GM18499 (cell line): ENCODE measurements at regions not wholly inside any gene's neighbourhood (a gene's known extent, or its start where the extent isn't known, plus 50 kb on each side); places are given as distances from the start of the nearest gene placed in this dataset.

ENCODE experiments used
- ATAC-seq: cut with Tn5 transposase; IDR thresholded peaks from one replicate; pipeline ENCODE4 v1.9.1; 2021; ENCODE audit warnings: moderate number of reproducible peaks; ENCODE audit not compliant: insufficient read depth, unreplicated experiment

DNA sequence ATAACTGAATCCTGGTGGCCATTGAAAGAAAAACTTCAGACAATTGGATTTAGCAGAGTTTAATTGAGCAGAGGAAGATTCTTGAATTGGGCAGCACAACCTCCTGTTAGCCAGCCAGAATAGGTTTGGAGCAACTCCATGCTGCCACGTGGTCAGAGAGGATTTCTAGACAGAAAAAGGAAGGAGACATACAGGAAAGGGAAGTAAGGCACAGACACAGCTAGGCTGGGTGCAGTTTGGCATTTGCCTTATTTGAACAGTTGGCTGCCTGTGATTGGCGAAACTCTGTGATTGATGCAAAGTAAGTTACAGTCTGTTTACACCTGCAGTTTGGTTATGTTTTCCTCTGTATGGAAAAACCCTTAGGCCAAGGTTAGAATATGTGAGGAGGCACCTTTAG is 85.8 kb upstream of the SPATA13 start:
- no peak for ATAC-seq

DNA sequence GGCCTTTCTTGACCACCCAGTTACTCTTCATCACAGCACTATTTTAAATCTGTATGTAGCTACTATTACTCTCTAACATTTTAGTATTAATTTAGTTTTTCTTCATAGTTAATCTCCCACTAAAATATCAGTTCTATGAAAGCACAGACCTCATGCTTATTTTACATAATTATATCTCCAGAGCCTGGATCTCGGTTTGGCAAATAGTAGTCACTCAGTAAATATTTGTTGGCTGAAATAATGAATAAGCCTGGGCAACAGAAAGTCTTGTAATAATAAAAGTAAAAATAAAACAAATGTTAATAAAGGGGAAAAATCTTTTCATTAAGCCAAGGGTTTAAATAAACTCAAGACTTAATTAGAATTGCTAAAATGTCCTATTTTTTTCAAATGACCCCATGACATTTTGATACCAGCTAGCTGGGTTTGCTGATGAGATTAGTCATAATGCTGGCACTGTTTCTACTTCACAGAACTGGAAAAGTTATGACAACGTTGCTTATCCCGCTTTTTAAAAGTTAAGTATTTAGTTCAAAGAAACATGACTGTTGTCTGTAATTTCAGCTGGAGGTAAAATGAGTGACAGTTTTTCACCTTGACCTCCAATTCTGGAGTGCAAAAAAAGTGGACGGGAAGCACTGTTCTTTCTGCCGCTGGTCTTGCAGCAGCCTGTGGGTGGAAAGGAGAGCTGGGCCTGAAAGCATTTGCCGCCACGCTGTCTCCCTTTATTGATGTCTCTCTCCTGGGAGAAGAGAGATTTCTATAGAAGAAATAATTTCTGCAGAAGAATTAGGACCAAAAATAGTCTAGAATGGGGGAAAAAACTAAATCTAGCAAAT is 85.2 kb upstream of the SPATA13 start:
- no peak for ATAC-seq

DNA sequence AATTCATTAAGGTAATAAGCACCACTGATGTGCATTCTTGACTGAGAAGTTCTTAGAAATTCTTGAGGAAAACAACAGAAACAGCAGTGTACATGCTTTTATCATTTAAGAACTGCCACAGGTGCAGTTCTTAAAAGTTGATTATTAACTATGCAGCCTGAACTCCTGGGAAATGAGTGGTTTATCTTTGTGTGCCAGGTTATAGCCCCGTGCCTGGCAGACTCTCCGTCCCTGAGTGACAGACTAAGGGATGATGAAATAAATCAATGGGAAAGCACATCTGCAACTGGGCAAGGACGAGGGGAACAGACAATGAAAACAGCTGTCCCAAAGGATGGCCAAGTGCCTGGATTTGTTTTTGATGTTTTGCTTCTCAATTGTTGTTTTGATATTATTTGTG is 84.4 kb upstream of the SPATA13 start:
- ATAC-seq: no peak

DNA sequence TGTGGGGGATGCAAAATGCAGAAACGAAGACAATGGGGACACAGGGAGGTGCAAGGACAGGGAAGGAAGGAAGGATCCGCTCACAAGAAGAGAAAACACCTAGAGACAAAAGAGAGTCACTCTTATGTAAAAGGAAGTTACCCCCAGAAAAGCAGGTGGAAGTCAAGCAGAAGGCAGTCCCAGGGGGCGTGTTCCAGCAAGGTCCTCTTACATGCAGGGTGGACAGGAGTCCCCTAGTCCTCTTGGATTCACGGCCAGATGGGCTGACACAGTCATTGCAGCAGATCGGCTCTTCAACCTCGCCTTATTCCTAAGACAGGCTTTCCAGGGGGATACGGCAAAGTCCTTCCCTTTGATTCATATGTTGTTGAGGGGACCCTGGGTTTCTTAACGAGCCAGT is 83.9 kb upstream of the SPATA13 start:
- no peak for ATAC-seq

DNA sequence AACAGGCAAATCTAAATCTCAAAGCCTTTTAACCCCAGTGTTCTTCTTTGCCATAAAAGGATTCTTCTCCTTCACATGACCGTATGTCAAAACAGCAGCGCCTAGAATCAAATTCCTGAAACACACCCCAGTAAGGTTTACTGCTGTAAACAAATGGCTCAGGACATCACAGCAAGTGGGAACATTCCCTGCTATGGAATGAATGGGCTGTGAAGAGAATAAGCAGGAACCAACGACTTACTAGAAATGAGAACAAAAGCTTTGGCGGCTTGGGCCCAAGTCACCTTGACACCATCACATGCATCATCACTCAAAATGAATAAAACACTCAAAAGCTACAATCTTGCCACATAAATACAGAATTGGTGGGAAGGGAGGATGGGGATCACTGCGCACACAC is 80.4 kb upstream of the SPATA13 start:
- ATAC-seq: no peak

DNA sequence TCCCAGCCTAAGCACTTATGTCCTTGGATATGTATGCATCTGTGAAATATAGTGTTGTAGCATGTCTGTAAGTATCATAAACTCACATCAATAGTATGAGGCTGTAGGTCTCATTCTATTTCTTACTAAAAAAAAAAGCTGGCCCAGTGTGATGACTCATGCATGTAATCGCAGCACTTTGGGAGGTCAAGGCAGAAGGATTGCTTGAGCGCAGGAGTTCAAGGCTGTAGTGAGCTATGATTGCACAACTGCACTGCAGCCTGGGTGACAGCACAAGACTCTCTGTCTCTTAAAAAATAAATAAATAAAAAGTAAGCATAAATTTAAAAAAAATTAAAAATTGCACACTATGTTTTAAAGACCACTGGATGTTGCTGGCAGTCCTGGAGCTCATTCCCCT is 79.1 kb upstream of the SPATA13 start:
- ATAC-seq: no peak

DNA sequence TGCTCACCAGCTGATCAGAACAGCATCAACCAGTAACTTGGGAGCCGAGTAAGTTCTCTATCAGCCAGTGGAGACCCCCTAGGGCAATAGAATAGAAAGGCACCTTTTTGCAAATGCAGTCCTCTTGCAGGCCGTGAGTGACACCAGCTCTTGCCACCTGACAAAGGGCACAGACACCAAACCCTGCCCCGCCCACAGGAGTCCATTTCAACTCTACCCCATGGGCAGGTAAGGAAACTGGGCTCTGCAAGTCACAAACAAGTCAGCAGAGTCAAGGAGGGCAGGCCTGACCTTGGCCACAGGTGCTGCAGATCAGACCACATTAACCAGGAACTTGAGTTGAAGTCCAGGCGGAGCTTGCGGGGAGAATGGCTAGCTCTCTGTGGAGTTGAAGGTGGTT is 77.4 kb upstream of the SPATA13 start:
- no peak for ATAC-seq

DNA sequence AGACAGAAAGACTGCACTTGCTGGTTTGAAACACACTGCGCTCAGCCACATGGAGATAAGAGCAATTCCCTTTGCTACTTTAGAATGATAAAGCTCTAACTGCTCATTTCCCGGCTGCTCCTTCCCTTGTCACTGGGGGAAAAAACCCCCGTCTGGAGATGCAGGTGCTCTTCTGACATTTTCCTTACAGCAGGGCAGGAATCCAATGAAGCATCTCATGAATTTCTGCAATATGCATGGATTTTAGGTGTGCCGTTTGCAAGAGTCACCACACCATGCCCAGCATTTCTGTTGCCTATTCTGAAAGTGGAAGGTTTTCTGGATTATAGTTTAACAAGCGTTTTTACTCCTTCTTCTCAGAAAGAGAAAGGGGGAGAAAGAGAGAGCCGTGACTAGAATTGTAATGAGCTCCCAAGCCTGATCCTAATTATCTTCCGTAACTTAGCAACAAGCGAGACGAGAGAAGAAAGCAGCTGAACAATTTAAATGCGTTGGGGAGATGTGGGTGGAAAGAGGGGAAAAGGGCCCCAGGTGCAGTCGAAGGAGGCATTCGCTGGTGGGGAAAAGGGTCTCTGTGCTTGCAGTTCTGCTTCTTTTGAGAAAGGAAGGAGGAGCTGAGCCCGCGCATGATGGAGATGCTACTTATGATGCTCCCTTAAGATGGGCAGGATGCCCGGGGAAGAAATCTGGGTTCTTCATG is 76.6 kb upstream of the SPATA13 start:
- no peak for ATAC-seq

DNA sequence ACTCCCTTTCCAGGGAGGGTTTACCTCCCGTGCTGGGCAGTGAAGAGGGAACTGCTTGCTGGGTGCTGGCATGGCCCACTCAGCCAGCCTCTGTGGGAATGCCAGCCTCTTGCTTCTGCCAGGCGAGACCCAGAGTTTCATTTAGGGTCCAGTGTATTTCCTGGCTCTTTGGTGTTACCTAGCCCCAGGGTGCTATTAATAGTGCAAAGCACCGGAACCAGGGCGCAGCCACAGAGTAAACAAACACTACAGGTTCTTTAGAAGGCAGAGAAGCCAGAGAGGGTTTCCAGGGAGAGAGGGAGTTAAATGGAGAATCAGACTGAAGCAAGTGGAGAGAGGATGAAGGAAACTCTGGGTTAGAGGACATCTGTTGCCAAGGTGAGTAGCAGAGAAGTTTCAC is 74.9 kb upstream of the SPATA13 start:
- no peak for ATAC-seq

DNA sequence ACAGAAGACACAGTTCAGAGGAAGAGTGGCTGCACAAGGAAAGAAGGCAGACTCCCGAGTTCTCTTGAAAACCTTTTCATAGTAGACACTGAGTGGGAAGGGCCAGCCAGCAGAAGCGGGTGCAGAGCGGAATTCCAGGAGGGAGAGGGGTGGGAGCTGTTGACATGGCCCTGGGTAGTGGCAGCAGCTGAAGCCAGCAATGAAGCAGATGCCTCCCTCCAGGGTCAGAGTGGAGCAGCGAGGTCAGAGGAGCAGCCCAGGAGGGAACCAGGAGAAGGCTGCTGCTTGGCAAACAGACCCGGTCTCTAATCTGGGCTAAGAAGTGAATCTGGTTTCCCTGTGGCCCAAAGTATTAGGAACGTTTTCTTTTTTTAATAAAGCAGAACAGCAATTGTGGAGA is 73.9 kb upstream of the SPATA13 start:
- no peak for ATAC-seq

DNA sequence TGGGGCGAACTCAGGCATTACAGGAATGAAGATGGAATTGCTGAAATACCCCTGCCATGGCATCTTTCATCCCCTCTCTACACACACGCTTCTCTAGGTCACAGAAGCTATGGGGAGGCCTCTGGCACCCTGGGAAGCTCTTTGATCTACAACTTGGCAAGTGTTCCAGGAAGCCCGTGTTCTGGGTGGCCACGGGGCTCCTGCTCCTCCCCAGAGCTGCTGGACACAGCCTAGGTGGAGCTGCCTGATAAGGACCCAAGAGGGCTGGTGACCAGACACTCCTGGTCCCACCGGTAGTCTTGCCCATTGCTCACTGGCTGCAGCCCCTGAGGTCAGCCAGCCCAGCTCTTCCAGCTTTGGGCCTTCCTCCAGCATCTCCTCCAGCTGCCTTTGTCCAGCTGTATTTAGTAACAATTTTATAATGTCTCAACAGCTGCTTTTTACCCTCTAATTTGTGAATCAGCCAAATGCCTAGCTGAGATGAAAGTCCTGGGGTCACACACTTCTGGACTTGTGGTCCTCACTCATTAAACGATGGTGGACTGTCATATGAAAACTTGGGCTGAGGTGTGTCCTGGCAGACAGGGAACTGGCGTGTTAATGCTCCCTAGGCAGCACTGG is 72.8 kb upstream of the SPATA13 start:
- no peak for ATAC-seq

DNA sequence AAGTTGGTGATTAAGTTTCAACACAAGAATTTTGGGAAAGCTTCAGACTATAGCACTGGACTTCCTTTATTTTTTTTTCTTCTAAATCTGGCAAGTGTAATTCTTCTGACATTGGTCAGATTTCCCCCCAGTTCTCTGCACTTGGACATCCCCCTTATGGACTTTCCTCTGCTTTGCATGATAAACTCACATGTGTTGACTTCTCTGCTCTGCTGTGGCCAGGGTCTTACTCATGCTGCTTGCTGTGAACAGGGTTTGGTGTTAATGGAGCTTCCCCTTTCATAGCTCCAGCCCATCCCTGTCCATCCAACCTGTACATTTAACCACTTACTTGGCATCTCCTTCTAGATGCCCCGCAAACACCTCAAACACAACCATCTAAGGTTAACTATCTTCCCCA is 70.5 kb upstream of the SPATA13 start:
- ATAC-seq: no peak

DNA sequence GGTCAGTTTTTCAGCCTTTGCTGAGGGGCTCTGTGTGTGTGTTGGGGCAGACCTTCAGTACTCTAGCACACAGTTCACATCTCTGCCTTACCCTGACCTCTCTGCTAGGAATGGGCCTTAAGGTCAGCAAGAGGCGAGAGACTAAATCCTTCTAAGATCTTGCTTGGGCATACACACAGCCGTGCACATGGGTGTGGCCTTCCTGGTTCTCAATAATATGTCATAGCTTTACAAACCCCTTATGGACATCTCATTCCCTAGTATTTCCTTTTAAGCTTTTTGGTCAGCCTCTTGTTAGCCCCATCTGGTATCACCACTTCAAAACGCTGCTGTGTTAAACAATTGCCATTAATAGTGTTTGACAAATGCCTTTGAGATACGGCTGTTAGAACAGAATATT is 69.4 kb upstream of the SPATA13 start:
- no peak for ATAC-seq

DNA sequence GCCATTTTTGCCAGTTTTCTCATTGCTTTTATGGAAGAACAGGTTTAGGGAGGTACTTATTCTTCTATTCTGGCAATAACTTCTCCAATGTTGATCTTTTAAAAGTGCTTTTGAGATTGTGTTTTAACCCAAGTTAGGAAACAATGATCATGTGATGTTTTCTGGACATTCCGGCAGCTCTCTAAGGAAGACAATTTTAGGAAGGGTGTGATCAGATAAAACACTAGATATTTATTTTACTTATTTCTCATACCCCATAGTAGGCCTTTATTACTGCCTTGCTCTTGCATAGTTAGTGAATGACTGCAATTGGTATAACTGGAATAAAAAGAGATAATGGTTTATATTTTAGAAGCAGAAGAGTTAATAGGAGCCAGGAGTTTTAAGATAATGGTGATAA is 68.4 kb upstream of the SPATA13 start:
- ATAC-seq: no peak

DNA sequence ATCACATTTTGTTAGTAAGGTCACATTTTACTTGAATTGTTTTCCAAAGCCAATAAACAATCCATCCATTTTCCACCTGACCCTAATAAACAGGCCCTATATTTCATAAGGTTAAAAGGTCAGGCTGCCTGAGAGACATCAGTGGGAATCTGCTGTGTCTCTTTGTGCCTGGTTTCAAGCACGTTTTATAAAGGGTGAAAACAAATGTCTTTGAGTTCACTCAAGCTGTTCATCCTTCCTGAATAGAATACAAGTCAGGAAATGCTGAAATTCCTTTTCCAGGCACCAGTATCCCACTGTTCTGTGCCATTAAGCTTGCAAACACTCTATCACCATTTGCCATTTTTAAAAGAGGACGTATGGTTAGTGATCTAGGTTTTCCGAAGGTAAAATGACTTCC is 67.5 kb upstream of the SPATA13 start:
- ATAC-seq: no peak

DNA sequence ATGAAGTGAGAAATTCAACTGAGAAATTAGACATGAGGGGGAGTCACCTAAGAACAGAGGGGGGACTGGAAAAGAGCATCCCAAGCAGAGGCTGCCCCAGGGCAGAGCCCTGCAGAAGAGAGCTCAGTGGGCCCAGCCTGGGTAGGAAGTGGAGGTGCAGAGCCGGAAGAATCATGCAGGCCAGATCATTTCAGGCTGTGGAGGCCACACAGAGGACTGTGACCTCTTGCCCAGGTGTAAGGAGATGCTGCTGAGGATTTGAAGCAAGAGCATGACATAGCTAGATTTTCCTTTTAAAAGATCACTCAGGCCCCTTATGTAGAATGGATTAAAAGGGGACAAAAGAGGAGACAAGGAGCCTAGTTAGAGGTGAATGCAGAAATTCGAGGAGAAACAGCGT is 63.9 kb upstream of the SPATA13 start:
- ATAC-seq: no peak

DNA sequence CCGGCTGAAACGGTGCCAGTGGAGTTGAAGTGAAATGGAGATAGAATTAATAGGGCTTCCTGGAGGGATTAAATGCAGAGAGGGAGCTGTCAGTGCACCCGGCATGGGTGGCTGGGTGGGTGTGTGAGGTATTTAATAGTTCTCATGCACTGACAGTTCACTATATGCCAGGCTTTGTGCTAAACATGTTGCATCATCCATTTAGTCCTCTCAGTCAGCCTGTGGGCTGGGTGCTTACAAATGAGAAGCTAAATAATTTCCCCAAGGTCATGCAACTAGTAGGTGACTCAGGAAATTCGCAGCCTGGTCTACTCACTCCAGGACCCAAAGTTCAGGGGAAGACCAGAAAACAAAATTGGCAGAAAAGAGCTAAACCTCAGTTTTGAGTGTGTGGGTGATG is 63.5 kb upstream of the SPATA13 start:
- no peak for ATAC-seq

DNA sequence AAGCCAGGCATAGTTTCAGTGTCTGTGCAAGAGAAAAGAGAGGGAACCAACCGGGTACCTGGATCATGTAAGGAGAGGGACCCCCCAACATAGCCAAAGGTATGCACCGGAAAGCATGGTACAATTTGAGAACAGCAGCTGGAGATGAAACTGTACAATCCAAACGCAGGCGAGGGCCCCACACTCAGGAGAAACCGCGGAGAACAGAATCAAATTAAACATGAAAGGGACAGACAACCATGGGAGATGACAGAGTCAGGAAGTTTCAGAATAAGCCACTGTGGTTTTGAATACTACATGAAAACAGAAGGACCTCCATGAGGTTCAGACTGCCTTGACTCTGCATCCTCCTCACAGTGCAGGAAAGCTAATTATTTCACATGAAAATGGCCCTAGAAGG is 62.9 kb upstream of the SPATA13 start:
- ATAC-seq: no peak

DNA sequence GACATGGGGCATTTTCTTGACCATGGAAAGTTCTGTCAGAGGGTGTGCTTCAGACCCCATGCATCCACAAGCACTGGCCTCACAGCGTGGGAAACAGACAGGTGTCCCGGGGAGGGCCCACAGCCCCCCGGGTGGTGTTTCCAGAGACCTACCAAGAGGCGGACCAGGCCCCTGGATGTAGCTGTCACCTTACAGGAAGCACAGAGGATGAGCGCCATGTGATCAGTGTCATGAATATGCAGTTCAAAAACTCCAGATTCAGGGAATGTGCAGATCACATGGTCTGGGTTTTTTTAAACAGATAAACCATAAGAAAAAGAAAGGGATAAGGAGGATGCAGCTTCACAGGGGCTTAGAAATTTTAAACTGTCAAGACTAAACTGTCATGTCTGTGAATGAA is 61.0 kb upstream of the SPATA13 start:
- no peak for ATAC-seq

DNA sequence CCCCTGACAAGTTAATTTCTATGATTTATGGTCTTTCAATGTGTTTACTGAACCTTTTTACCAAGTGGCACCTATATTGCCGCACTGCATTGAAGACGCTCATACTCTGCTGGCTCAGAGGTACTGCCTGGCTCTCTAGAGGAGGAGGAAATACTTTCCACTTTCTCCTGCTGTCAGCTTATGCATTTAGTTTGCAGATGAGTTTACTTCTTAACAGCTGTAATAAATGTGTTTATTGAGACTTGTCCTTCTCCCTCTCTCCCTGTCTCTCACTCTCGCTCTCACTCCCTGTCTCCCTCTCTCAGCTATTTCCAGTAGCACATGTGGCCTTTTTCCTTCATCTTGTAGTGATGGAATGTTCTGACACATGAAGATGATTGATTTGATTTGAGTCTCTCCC is 60.3 kb upstream of the SPATA13 start:
- no peak for ATAC-seq

DNA sequence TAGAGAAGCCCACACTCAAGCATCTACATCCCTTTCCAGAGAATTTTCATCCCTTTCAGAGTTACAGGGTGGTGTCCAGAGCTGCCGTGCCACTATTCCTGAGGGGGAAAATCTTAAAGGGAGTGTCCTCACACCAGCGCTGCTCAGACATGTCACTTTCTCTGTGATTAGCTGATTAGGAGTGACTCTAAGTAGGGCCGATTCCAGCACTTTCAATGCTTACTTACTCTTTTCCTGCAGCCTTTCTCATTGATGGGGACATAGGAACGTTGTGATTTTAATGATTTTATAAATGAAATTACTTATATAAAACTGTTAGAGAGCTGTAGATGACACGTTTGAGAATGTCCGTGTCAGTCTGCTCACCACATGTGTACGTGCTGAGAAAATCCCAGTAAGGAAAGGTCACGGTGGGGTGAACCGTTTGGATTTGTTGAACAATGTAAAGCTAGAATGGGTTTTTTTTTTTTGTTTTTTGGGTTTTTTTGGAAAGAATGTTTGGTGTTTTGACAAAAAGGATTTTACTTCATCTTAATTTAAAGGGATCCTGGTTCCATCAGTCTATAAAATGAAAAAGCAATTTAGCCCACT is 56.6 kb upstream of the SPATA13 start:
- no peak for ATAC-seq
